ENCODE measurements at regions not wholly inside any gene's neighbourhood (a gene's known extent, or its start where the extent isn't known, plus 50 kb on each side); places are given as distances from the start of the nearest gene placed in this dataset.

- TF ChIP-seq CTCF (IDR thresholded peaks at IDR 0.05; ENCODE audit: low read depth, low read length), result no peak
Observed at GRCh38 chr6:170025935-170026750, 264.7 kb downstream of the DLL1 start.

GRCh38 chr6:170025341-170025911, 265.5 kb downstream of the DLL1 start:
- TF ChIP-seq CTCF (IDR thresholded peaks at IDR 0.05; ENCODE audit: low read depth, low read length), result no peak

More at GRCh38 chr6:170025935-170026750, 264.7 kb downstream of the DLL1 start:
- no peak overlapping the region for H3K4me3 ChIP-seq (ENCODE audit: low read depth, low read length)

GRCh38 chr6:170024940-170025339, 265.9 kb downstream of the DLL1 start:
- no peak for TF ChIP-seq CTCF (IDR thresholded peaks at IDR 0.05; ENCODE audit: low read depth, low read length)
- no peak overlapping the region for H3K4me3 ChIP-seq (ENCODE audit: low read depth, low read length)

More at GRCh38 chr6:170025341-170025911, 265.5 kb downstream of the DLL1 start:
- no peak overlapping the region for H3K4me3 ChIP-seq (ENCODE audit: low read depth, low read length)

- H3K4me3 ChIP-seq (ENCODE audit: low read depth, low read length), result no peak overlapping the region
- no peak for TF ChIP-seq CTCF (IDR thresholded peaks at IDR 0.05; ENCODE audit: low read depth, low read length)
Observed at GRCh38 chr6:170023620-170024521, 267.0 kb downstream of the DLL1 start.

- TF ChIP-seq CTCF (IDR thresholded peaks at IDR 0.05; ENCODE audit: low read depth, low read length), result no peak
- no peak overlapping the region for H3K4me3 ChIP-seq (ENCODE audit: low read depth, low read length)
Observed at GRCh38 chr6:170022827-170023619, 267.9 kb downstream of the DLL1 start.

- TF ChIP-seq CTCF (IDR thresholded peaks at IDR 0.05; ENCODE audit: low read depth, low read length), result no peak
- H3K4me3 ChIP-seq (ENCODE audit: low read depth, low read length), result no peak overlapping the region
Observed at GRCh38 chr6:170022291-170022722, 268.6 kb downstream of the DLL1 start.

Measured in WI38 (cell line).